HG03442 (cell line): ENCODE measurements at regions not wholly inside any gene's neighbourhood (a gene's known extent, or its start where the extent isn't known, plus 50 kb on each side); places are given as distances from the start of the nearest gene placed in this dataset.
"Not testable (repeated sequence)": the region's sequence is repeated elsewhere in the genome, so short reads cannot be mapped to it uniquely, and the experiment has no call there.

Experiments used
- ATAC-seq: cut with Tn5 transposase; IDR thresholded peaks from one replicate; pipeline ENCODE4 v1.9.1; 2021; ENCODE audit warnings: mild to moderate bottlenecking, moderate library complexity; ENCODE audit not compliant: unreplicated experiment

- ATAC-seq = peak; percentile 47
Observed at GRCh38 chr2:138298900-138299299, 202.7 kb upstream of the SPOPL start.

GRCh38 chr2:138306626-138307025, 194.9 kb upstream of the SPOPL start:
- no peak for ATAC-seq

DNA sequence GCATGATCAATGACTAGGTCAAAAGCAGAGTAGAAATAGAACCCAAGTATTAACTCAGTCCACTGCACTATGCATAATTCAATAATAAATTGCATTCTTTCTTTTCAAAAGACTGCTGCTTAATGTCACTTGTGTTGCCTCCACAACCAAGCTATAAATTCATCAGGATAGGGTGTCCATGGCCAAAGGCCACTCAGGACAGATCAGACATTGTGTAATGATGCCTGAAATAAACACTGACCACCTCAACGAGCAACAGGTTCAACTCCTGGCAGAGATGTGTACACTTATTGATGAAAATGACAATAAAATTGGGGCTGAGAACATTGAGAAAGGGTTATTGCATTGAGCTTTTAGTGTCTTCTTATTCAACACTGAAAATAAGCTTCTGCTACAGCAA, 194.5 kb upstream of the SPOPL start:
- no peak for ATAC-seq

DNA sequence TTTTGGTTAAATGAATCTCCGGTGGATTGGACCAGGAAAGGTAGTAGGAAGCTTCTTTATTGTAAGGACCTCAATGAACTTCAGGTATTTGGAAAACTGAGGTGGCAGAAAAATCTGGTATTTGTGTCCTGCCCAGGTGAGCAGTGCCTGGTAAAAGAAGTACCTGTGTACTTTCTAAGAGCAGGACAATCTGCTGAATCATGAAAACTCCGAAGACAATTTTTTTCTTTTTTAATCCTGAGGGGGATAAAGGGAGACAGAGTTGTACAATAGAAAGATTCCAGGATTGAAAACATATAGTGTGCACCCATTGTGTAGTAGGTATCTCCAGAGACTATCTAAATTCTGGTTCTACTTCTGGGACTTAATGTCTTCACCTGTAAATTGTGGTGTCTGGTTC, 191.8 kb upstream of the SPOPL start:
- no peak for ATAC-seq

- ATAC-seq = no peak
Observed at GRCh38 chr2:138312061-138312460, 189.5 kb upstream of the SPOPL start.

GRCh38 chr2:138315619-138316018, 186.0 kb upstream of the SPOPL start:
- ATAC-seq = not testable (repeated sequence)

GRCh38 chr2:138319616-138320015, 182.0 kb upstream of the SPOPL start:
- no peak for ATAC-seq

DNA sequence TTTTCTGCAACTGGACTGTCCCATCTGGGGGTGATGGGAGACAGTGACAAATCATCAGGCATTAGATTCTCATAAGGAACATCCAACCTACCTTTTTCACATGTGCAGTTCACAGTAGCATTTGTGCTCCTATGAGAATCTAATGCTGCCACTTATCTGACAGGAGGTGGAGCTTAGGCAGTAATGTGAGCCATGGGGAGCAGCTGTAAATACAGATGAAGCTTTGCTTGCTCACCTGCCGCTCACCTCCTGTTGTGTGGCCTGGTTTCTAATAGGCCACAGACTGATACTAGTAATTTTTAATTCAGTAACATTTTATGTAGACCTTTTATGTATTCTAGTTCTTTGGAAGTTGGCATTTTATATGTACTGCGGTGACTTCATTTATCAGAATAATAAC, 180.1 kb upstream of the SPOPL start:
- ATAC-seq = no peak

DNA sequence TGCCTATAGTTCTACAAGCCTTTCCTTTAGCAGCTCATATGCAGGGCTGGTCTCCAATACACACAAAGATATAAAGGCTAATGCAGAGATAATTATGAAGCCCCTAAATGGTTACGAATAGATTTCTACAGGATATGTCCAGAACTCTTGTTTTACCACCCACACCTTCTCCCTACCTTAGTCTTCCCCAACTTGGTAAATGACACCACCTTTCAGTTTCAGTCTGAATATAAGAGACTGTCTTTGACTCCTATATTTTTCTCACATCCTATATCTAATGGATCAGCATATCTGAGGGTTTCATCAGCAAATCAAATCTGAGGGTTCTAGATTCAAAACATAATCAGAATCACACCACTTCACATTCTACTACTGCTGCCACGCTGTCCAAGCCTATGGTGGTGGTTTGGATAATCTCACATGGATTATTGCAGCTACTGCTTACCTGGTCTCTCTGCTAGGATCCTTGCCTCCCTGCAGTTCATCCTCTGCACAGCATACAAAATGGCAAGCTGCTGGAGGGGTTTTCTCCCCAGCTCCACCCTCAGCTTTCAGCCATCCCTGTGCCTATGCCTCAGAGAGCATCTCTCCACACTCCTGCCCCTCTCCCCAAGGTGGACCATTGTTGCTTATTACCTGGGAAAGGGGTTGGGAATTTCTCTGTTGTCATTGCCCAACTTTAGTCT, 178.0 kb upstream of the SPOPL start:
- no peak for ATAC-seq

DNA sequence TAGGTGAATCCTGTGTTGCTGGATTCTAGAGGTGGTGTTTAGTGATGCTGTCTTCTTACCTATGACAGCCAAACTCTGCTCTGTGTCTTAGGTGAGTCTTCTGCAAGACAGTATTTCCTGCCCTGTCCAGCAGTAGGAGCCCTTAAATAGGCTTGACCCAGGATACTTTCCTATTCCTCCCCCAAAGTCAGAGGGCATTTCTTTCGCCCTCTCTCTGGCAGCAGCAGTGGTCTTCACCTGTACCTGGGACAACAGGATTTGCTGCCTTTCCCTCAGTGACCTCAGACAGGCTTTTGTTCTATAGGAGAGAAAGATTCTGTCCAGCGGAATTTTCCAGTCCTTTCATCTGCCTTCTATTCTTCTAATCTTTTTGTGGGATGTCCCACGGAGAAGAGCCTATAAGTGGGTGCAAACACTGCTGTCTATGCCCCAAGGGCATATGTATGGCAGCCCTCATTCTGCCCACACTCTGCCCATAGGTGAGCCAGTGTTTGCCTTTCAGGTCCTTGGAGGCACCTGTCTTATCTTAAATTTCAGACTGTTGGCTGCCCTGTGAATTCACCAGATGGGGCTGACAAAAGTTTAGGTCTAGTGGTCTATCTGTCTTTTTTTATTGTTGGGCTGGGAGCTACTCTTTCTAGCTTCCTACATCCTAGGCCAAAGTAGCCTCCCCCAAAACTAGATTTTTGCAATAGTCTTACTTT, 177.3 kb upstream of the SPOPL start:
- ATAC-seq = no peak

- ATAC-seq = no peak
Observed at GRCh38 chr2:138327967-138328366, 173.6 kb upstream of the SPOPL start.

DNA sequence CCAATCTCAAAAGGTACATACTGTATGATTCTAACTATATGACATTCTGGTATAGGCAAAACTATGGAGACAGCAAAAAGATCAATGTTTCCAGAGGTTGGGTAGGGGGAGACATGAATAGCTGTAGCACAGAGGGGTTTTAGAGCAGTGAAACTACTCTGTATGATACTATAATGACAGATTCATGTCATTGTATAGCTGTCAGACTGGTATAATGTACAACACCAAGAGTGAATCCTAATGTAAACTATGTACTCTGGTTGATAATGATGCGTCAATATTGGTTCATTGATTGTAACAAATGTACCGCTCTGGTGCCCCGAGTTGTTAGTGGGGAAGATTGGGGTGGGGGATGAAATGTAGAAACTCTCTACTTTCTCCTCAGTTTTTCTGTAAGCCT, 172.4 kb upstream of the SPOPL start:
- no peak for ATAC-seq

DNA sequence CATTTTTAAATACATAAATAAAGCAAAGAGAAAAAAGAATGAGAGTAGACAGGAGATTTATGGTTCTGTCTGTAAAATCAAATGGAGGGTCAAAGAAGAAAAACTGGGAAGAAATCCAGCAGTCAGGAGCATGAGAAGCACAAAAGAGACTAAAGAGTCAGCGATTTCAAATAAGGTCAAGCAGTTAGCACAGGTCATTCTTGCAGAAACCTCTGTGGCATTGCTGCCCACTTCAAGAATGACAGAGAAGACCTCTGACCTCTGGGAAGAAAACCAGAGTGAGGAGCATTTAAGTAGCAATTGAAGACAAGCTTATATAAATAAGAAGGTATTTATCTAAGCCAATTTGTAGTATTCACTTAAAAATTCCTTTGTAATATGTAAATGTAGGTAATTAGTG, 172.0 kb upstream of the SPOPL start:
- ATAC-seq = no peak

- ATAC-seq = no peak
Observed at GRCh38 chr2:138333121-138333520, 168.4 kb upstream of the SPOPL start.

- ATAC-seq = no peak
Observed at GRCh38 chr2:138333677-138334076, 167.9 kb upstream of the SPOPL start.

DNA sequence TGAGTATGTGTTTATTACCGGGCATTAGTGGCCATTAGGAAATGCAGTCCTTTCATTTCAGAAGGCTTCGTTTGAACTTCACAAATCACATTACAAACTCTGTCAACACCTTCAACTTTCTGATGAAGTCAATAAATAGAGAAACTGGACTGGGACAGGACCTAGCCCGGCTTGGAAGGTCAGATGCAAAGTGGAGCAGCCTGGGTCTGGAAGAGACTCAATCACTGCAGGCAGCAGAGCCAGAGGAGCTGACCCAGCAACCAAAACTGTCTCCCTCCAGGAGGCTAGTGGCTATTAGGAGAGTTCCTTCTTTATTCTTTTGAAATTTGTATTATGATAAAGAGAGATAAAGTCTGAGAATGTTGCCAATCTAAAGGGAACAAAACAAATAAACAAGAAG, 167.2 kb upstream of the SPOPL start:
- no peak for ATAC-seq

DNA sequence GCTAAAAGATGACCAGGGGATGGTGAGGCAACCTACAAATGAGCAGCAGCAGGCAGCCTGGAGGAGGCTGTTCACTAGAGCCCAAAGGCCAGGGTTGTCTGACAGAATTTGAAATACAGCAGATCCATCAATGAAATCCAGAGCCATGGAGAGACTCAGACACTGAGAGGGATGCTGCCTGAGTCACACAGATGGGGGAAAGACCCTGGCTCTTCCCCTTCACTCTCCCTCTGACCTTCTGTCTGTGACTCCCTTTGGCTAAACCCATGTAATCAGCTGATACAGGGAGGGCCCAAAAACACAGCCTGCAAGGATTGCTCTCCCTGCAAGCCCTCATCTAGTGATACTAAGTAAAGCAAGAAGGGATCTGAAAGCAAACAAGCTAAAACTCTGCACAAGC, 166.5 kb upstream of the SPOPL start:
- ATAC-seq = no peak

DNA sequence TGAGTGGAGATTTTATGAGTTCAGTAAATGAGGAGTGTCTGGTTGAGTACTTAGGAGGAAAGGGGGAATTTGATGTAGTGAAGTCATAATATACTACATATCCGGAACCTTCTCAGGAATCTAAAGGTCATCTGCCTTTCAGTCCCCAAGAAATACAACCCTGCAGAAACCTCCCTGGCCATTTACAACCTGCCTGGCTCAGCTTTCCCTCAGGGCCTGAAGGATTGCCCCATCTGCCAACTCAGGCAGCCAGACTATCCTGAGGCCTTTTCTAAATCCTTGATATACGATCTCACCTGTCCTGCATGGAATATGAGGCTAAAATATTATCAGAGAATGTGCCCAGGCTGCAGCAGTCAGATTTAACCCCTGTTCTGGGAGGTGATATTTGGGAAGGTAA, 165.4 kb upstream of the SPOPL start:
- ATAC-seq = no peak

DNA sequence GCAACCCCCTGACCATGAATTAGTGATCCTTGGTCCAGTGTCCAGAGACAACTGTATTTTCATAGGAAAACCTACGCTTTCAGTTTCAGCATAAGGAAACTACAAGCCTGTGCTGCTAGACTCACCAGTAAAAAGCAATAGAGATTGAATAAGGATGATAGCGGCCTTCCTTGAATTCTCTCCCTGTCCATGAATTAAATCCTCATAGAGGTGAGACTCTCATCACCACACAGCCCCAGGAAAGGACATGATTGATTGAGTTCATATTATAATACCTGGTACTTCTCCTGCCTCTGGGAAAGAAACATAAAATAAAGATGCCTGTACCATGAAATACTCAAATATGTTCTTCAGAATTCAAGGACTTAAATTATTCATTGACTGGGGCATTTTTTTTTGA, 146.3 kb upstream of the SPOPL start:
- no peak for ATAC-seq

GRCh38 chr2:138356178-138356577, 145.4 kb upstream of the SPOPL start:
- no peak for ATAC-seq

- ATAC-seq = peak; percentile 53
Observed at GRCh38 chr2:138359532-138359931, 142.0 kb upstream of the SPOPL start.

DNA sequence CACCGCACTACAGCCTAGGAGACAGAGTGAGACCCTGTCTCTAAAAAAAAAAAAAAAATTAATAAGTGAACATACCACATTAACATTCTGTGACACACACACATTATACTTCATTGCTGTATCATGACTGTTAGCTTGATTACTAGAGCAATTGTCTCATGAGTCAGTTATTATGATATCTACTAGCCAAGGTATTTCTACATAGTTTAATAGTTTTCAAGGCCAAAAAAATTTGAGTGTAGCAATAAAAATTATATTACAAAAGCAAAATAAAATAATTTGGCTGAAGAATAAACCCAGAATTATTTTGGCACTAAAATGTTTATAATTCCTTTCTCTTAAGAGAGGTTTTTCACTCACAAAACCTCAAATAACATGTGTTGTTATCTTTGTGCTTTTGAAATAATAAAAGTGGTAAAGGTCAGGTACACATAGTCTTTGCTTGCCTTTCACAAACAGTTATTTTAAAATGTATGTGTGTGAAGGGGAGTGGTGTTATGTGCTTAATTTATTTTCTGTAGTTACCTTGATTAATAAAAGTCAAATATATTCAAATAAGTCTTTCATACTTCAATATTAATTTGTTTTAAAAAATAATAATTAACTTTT, 136.9 kb upstream of the SPOPL start:
- no peak for ATAC-seq
